ENCODE measurements at regions not wholly inside any gene's neighbourhood (a gene's known extent, or its start where the extent isn't known, plus 50 kb on each side); places are given as distances from the start of the nearest gene placed in this dataset.

GRCh38 chr6:165861226-165861625 is 198.2 kb upstream of the PDE10A start:
- no peak for DNase-seq (ENCODE audit: low read depth, low spot score)
- Histone ChIP-seq H3K9me1 (replicated peaks; ENCODE audit: control insufficient read depth, extremely low read depth, insufficient read depth, low read length) (no peaks in the 10 kb centered on the region), H3K27ac (ENCODE audit: insufficient read depth, low read depth, low read length) (no peak overlapping the region), H2AFZ (ENCODE audit: low read depth, low read length) (no peak overlapping the region), H3K79me2 (ENCODE audit: control insufficient read depth, insufficient read depth, low read length) (no peaks in the 10 kb centered on the region), H3K9ac (replicated peaks; ENCODE audit: extremely low read depth, insufficient read depth, low read length) (no peak overlapping the region), H3K36me3 (ENCODE audit: control insufficient read depth in 2 of 2, extremely low read depth in 1 of 2, insufficient read depth in 2 of 2, low read length in 2 of 2) (no peaks in the 10 kb centered on the region), H3K4me1 (ENCODE audit: control insufficient read depth, extremely low read depth, insufficient read depth, low read length) (no peaks in the 10 kb centered on the region), H3K4me3 (replicated peaks in 1 of 3; ENCODE audit: insufficient read depth in 1 of 3, low read depth in 1 of 3, low read length in 3 of 3) (no peak overlapping the region), H3K4me2 (ENCODE audit: insufficient read depth, low read length) (no peak overlapping the region), H3K27me3 (ENCODE audit: control insufficient read depth in 2 of 2, insufficient read depth in 2 of 2, low read length in 2 of 2) (no peaks in the 10 kb centered on the region), H3K9me3 (replicated peaks; ENCODE audit: control insufficient read depth, insufficient read depth, low read length) (no peaks in the 10 kb centered on the region), H4K20me1 (replicated peaks; ENCODE audit: control insufficient read depth, extremely low read depth, insufficient read depth, low read length) (no peaks in the 10 kb centered on the region)
- CTCF ChIA-PET = interaction anchor here (1.1 kb wide), 1 partner anchor 421 kb away, joined by 3 read pairs; no protein-coding TSS in a partner anchor
- POLR2A ChIA-PET = no interaction called here
- BruUV-seq (replicated peaks) = no TSS peak
- TF ChIP-seq POLR2A (IDR thresholded peaks at IDR 0.05; ENCODE audit: low read depth, low read length) = no peak
- TF ChIP-seq JUN (IDR thresholded peaks at IDR 0.05; ENCODE audit: borderline replicate concordance, insufficient read depth, insufficient read length, low read depth) = no peak
- TF ChIP-seq MAX (IDR thresholded peaks at IDR 0.05; ENCODE audit: insufficient read depth, insufficient read length) = no peak
- no peak for TF ChIP-seq FOS (IDR thresholded peaks at IDR 0.05; ENCODE audit: borderline replicate concordance, insufficient read depth, low read length)
- no peak for TF ChIP-seq EZH2 (IDR thresholded peaks at IDR 0.05; ENCODE audit: borderline replicate concordance, low read depth, low read length, severe bottlenecking)
- no peak for TF ChIP-seq GATA2 (IDR thresholded peaks at IDR 0.05; ENCODE audit: insufficient read depth, insufficient read length, low read depth, low read length)
- TF ChIP-seq CTCF (IDR thresholded peaks at IDR 0.05; ENCODE audit: extremely low read depth in 1 of 2, insufficient read depth in 1 of 2, low read depth in 1 of 2, low read length in 2 of 2) = no peak
- TF ChIP-seq POLR2AphosphoS5 (IDR thresholded peaks at IDR 0.05; ENCODE audit: insufficient read depth, low read depth, low read length) = no peak
- no peak for TF ChIP-seq MYC (IDR thresholded peaks at IDR 0.05; ENCODE audit: low read depth, low read length)
- no peak for FAIRE-seq
- dilution Hi-C loops (cut with MboI; ENCODE audit: extremely low pct_ligation_motif_present, low sequenced_read_pairs) = no loop called here
- intact Hi-C loops (cut with micrococcal nuclease) = no loop called here

Data from endothelial cell of umbilical vein (primary cell).